Upper lobe of left lung (tissue), 4 donors: ENCODE measurements at regions not wholly inside any gene's neighbourhood (a gene's known extent, or its start where the extent isn't known, plus 50 kb on each side); places are given as distances from the start of the nearest gene placed in this dataset.

ENCODE experiments used
- CTCF ChIP-seq, 6 experiments: fragments of 450-650 bp in 4 of 6; fragments of 200-600 bp in 2 of 6; sonication (generic) in 2 of 6; IDR thresholded peaks; one replicate each; pipeline ENCODE4 v1.5.1; 2016 to 2019; ENCODE audit warnings: antibody characterized with exemption in 6 of 6
- EP300 ChIP-seq, 4 donors: sonication (generic); formaldehyde crosslinking; IDR thresholded peaks; one replicate each; pipeline ENCODE4 v1.5.1; 2017; ENCODE audit warnings: antibody characterized with exemption in 4 of 4, control low read depth in 2 of 4
- POLR2A ChIP-seq, 4 donors: fragments of 450-650 bp; IDR thresholded peaks; one replicate each; pipeline ENCODE4 v1.5.1; 2016 to 2017; ENCODE audit warnings: antibody characterized with exemption in 4 of 4, mild to moderate bottlenecking in 2 of 4
- POLR2AphosphoS5 ChIP-seq, 2 donors: sonication (generic); formaldehyde crosslinking; IDR thresholded peaks; one replicate each; pipeline ENCODE4 v1.5.1; 2017; ENCODE audit warnings: antibody characterized with exemption in 2 of 2

GRCh38 chr16:85222155-85222863, 110.0 kb upstream of the CIBAR2 start:
- TF ChIP-seq CTCF (IDR thresholded peaks at IDR 0.05): no peak
- no peak for TF ChIP-seq POLR2A (IDR thresholded peaks at IDR 0.05)
- TF ChIP-seq POLR2AphosphoS5 (IDR thresholded peaks at IDR 0.05): no peak
- no peak for TF ChIP-seq EP300 (IDR thresholded peaks at IDR 0.05)
